ENCODE measurements at regions not wholly inside any gene's neighbourhood (a gene's known extent, or its start where the extent isn't known, plus 50 kb on each side); places are given as distances from the start of the nearest gene placed in this dataset.

DNA sequence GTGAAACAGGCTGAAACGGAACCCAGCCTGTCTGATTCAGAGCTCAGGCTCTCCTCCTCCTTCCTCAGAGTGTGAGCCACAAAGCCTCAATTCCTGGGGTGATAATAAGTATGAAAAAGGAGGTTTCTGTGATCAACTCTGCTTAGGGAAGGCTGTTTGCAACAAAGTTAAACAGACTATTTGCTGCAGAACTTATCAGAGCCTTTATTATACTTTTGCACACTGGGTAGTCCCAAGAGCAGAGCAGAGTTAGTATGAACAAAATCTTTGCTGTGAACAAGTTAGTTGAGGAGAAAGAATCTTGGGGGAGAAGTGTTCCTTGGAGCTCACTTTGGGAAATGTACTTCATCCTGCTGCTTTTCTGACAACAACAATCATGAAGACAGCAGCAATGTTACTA is 67.4 kb downstream of the MRM1 start:
- H3K27me3 ChIP-seq = no peaks in the 10 kb centered on the region
- no peak for ATAC-seq

DNA sequence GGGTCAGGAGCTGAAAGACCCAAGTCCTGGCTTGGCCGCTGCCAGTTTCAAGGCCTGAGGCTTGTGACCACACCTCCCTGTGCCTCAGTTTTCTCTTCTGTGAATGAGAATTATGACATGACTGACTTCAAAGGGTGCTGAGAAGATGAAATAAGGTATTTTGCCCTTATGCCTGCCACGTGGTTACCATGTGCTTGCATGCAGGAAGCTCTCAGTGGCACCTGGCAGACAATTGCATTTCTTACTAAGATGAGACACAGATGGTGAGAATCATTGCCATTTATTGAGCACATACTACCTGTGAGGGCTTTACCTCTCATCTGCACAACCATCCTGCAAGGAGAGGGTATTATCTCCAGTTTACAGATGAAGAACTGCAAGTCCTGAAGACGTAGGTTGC is 69.8 kb downstream of the MRM1 start:
- H3K27me3 ChIP-seq = no peaks in the 10 kb centered on the region
- no peaks in the 10 kb centered on the region for H3K4me1 ChIP-seq
- H3K27ac ChIP-seq = no peak overlapping the region
- H3K4me3 ChIP-seq = no peak overlapping the region
- intact Hi-C loops (cut with DNase I; ENCODE audit: low total_unique reads) (no loop called here), in situ Hi-C loops (cut with MboI; ENCODE audit: low sequenced_read_pairs in 4 of 4) (loop anchor here in 1 of 4 donors (25.0 kb wide), 1 partner anchor 91 kb away; no protein-coding TSS in a partner anchor)
- H3K9me3 ChIP-seq = no peaks in the 10 kb centered on the region
- DNase-seq (no peak), ATAC-seq (no peak)
- H3K36me3 ChIP-seq = no peaks in the 10 kb centered on the region
- no peak for TF ChIP-seq POLR2A (IDR thresholded peaks at IDR 0.05)
- no peak for TF ChIP-seq CTCF (IDR thresholded peaks at IDR 0.05 in 4 of 5, conservative IDR thresholded peaks at IDR 0.05 in 1 of 5)

More for the DNA sequence above, 67.4 kb downstream of the MRM1 start:
- intact Hi-C loops (cut with DNase I; ENCODE audit: low total_unique reads) = no loop called here
- Histone ChIP-seq H3K9me3 (no peaks in the 10 kb centered on the region), H3K27ac (no peak overlapping the region), H3K36me3 (no peaks in the 10 kb centered on the region), H3K4me3 (no peak overlapping the region), H3K4me1 (no peaks in the 10 kb centered on the region)
- no peak for DNase-seq
- no peak for TF ChIP-seq CTCF (IDR thresholded peaks at IDR 0.05 in 4 of 5, conservative IDR thresholded peaks at IDR 0.05 in 1 of 5)
- no peak for TF ChIP-seq POLR2A (IDR thresholded peaks at IDR 0.05)
- in situ Hi-C loops (cut with MboI; ENCODE audit: low sequenced_read_pairs in 4 of 4) = loop anchor here in 1 of 4 donors (25.0 kb wide), 1 partner anchor 93 kb away; no protein-coding TSS in a partner anchor

- TF ChIP-seq CTCF (IDR thresholded peaks at IDR 0.05 in 4 of 5, conservative IDR thresholded peaks at IDR 0.05 in 1 of 5) (no peak), POLR2A (IDR thresholded peaks at IDR 0.05) (no peak)
- DNase-seq = no peak
- Histone ChIP-seq H3K36me3 (no peaks in the 10 kb centered on the region), H3K27ac (no peak overlapping the region), H3K4me3 (no peak overlapping the region), H3K4me1 (no peaks in the 10 kb centered on the region), H3K27me3 (no peaks in the 10 kb centered on the region), H3K9me3 (no peaks in the 10 kb centered on the region)
- in situ Hi-C loops (cut with MboI; ENCODE audit: low sequenced_read_pairs in 4 of 4) (loop anchor here in 1 of 4 donors (25.0 kb wide), 1 partner anchor 90 kb away; no protein-coding TSS in a partner anchor), intact Hi-C loops (cut with DNase I; ENCODE audit: low total_unique reads) (no loop called here)
- ATAC-seq = no peak
Observed at GRCh38 chr17:36672403-36672918, 71.1 kb downstream of the MRM1 start.

GRCh38 chr17:36673068-36673467 is 71.7 kb downstream of the MRM1 start:
- in situ Hi-C loops (cut with MboI; ENCODE audit: low sequenced_read_pairs in 4 of 4) (loop anchor here in 1 of 4 donors (25.0 kb wide), 1 partner anchor 89 kb away; no protein-coding TSS in a partner anchor), intact Hi-C loops (cut with DNase I; ENCODE audit: low total_unique reads) (no loop called here)
- no peak overlapping the region for H3K4me3 ChIP-seq
- no peak for DNase-seq
- H3K27me3 ChIP-seq = no peaks in the 10 kb centered on the region
- TF ChIP-seq CTCF (IDR thresholded peaks at IDR 0.05 in 4 of 5, conservative IDR thresholded peaks at IDR 0.05 in 1 of 5) (no peak), POLR2A (IDR thresholded peaks at IDR 0.05) (no peak)
- ATAC-seq = no peak
- no peak overlapping the region for H3K27ac ChIP-seq
- no peaks in the 10 kb centered on the region for H3K36me3 ChIP-seq
- H3K9me3 ChIP-seq = no peaks in the 10 kb centered on the region
- H3K4me1 ChIP-seq = no peaks in the 10 kb centered on the region
